Tibial nerve (tissue), 4 donors: ENCODE measurements at regions not wholly inside any gene's neighbourhood (a gene's known extent, or its start where the extent isn't known, plus 50 kb on each side); places are given as distances from the start of the nearest gene placed in this dataset.

ENCODE experiments used
- EP300 ChIP-seq, 2 donors: sonication (generic); formaldehyde crosslinking; IDR thresholded peaks; one replicate each; pipeline ENCODE4 v1.6.1; 2017; ENCODE audit warnings: antibody characterized with exemption in 2 of 2, mild to moderate bottlenecking in 1 of 2
- POLR2A ChIP-seq, 2 donors: fragments of 450-650 bp; IDR thresholded peaks; one replicate each; pipeline ENCODE4 v1.6.1; 2017; ENCODE audit warnings: antibody characterized with exemption in 2 of 2, mild to moderate bottlenecking in 2 of 2, moderate library complexity in 2 of 2
- TF ChIP-seq, protein P1 (sequence below), 5 experiments: fragments of 200-600 bp in 3 of 5; fragments of 450-650 bp in 2 of 5; sonication (generic) in 3 of 5; IDR thresholded peaks; one replicate each; pipeline ENCODE4 v1.5.1; 2016 to 2019; ENCODE audit warnings: antibody characterized with exemption in 5 of 5, mild to moderate bottlenecking in 3 of 5, moderate library complexity in 2 of 5

DNA sequence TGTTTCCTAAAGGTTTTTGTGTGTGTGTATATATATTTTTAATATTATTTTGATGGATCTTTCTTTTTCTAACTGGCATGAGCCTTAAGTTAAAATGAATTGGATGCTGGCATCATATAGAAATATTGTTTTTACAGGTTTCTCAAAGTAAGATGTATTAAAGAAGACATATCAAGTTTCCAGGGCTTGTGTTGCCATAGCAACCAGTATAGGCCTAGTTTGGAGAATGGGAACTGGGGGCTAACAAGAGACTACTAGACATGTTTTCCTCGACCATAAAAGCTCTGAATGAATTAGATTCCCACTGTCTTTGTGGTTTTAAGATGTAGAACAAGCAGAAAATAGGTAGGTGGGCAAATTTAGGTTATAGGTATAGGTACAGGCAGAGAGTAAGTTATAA lies 771.4 kb downstream of the TUSC7 start:
- TF ChIP-seq, protein P1, sequence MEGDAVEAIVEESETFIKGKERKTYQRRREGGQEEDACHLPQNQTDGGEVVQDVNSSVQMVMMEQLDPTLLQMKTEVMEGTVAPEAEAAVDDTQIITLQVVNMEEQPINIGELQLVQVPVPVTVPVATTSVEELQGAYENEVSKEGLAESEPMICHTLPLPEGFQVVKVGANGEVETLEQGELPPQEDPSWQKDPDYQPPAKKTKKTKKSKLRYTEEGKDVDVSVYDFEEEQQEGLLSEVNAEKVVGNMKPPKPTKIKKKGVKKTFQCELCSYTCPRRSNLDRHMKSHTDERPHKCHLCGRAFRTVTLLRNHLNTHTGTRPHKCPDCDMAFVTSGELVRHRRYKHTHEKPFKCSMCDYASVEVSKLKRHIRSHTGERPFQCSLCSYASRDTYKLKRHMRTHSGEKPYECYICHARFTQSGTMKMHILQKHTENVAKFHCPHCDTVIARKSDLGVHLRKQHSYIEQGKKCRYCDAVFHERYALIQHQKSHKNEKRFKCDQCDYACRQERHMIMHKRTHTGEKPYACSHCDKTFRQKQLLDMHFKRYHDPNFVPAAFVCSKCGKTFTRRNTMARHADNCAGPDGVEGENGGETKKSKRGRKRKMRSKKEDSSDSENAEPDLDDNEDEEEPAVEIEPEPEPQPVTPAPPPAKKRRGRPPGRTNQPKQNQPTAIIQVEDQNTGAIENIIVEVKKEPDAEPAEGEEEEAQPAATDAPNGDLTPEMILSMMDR (IDR thresholded peaks at IDR 0.05) = no peak
- TF ChIP-seq POLR2A (IDR thresholded peaks at IDR 0.05) (no peak), EP300 (IDR thresholded peaks at IDR 0.05) (no peak)
